Glutamatergic neuron (in vitro differentiated cells): ENCODE measurements at regions not wholly inside any gene's neighbourhood (a gene's known extent, or its start where the extent isn't known, plus 50 kb on each side); places are given as distances from the start of the nearest gene placed in this dataset.
A peak's percentile ranks its signal among the peaks of the same experiment; 100 is the strongest.

ENCODE experiments used
- DNase-seq: peaks from one replicate; pipeline ENCODE4 v3.0.0; 2022
- H3K27ac Mint-ChIP-seq: one replicate; pipeline ENCODE4 v1.8.0; 2020; ENCODE audit warnings: mild to moderate bottlenecking, mixed read lengths, inconsistent platforms; ENCODE audit not compliant: unreplicated experiment
- H3K27me3 Mint-ChIP-seq: one replicate; pipeline ENCODE4 v1.8.0; 2020; ENCODE audit warnings: mild to moderate bottlenecking, moderate library complexity, mixed read lengths, inconsistent platforms; ENCODE audit not compliant: unreplicated experiment
- H3K36me3 Mint-ChIP-seq: one replicate; pipeline ENCODE4 v1.8.0; 2020; ENCODE audit warnings: mild to moderate bottlenecking, mixed read lengths, inconsistent platforms; ENCODE audit not compliant: unreplicated experiment
- H3K4me1 Mint-ChIP-seq: one replicate; pipeline ENCODE4 v1.8.0; 2020; ENCODE audit warnings: mild to moderate bottlenecking, low read depth, mixed read lengths, inconsistent platforms; ENCODE audit not compliant: unreplicated experiment
- H3K4me3 Mint-ChIP-seq: one replicate; pipeline ENCODE4 v1.8.0; 2020; ENCODE audit warnings: mild to moderate bottlenecking, mixed read lengths, inconsistent platforms; ENCODE audit not compliant: unreplicated experiment
- H3K9me3 Mint-ChIP-seq: one replicate; pipeline ENCODE4 v1.8.0; 2020; ENCODE audit warnings: mild to moderate bottlenecking, moderate library complexity, mixed read lengths, inconsistent platforms; ENCODE audit not compliant: unreplicated experiment
- CTCF ChIP-seq: fragments of 200-600 bp; sonication (generic); IDR thresholded peaks from one replicate; pipeline ENCODE4 v1.5.0; 2021; ENCODE audit not compliant: partially characterized antibody, unreplicated experiment

- Mint-ChIP-seq H3K9me3 (peaks cover 7% of the 10 kb centered on the region), H3K27me3 (peaks cover 7% of the 10 kb centered on the region), H3K4me1 (peaks cover 33% of the 10 kb centered on the region)
Observed at GRCh38 chr2:236731767-236732580, 162.3 kb downstream of the ACKR3 start.

GRCh38 chr2:236733156-236733555 is 163.5 kb downstream of the ACKR3 start:
- no peak for TF ChIP-seq CTCF
- H3K27ac Mint-ChIP-seq: no peak overlapping the region
- no peak for DNase-seq
- peaks cover 7% of the 10 kb centered on the region for H3K27me3 Mint-ChIP-seq
- H3K4me3 Mint-ChIP-seq: no peak overlapping the region
- peaks cover 33% of the 10 kb centered on the region for H3K4me1 Mint-ChIP-seq
- peaks cover 7% of the 10 kb centered on the region for H3K9me3 Mint-ChIP-seq
- H3K36me3 Mint-ChIP-seq: peaks cover under 1% of the 10 kb centered on the region

More at GRCh38 chr2:236731767-236732580, 162.3 kb downstream of the ACKR3 start:
- peak; percentile 56 for DNase-seq
- no peak overlapping the region for H3K27ac Mint-ChIP-seq
- TF ChIP-seq CTCF: no peak
- no peaks in the 10 kb centered on the region for H3K36me3 Mint-ChIP-seq
- H3K4me3 Mint-ChIP-seq: peak overlapping the region; percentile 9

DNA sequence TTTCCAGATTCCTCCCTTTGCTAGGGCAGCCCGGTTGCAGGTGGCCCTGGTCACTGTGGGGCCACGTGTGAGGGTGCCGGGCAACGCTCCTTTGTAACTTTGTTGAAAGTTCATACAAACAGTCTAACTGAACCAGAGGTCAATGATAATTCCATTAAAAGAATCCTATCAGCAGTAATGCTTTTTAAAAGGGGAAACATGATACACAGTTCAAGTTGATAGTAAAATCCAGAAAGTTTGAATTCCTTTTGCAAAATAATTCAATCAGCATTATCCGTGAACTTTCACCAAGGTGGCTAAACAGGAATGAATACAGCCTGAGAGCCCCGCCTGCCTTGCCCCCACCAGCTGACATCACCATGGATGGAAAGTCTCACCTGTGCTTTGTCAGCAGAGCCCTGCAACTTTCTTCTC is 166.2 kb downstream of the ACKR3 start:
- no peak for DNase-seq
- Mint-ChIP-seq H3K27ac (no peak overlapping the region), H3K36me3 (peaks cover 5% of the 10 kb centered on the region), H3K4me1 (peaks cover 18% of the 10 kb centered on the region), H3K4me3 (no peak overlapping the region), H3K9me3 (no peaks in the 10 kb centered on the region), H3K27me3 (peaks cover 2% of the 10 kb centered on the region)
- no peak for TF ChIP-seq CTCF

GRCh38 chr2:236738030-236738429 is 168.4 kb downstream of the ACKR3 start:
- no peak overlapping the region for H3K27ac Mint-ChIP-seq
- H3K36me3 Mint-ChIP-seq: peaks cover 5% of the 10 kb centered on the region
- TF ChIP-seq CTCF: no peak
- H3K4me3 Mint-ChIP-seq: no peak overlapping the region
- peaks cover 5% of the 10 kb centered on the region for H3K4me1 Mint-ChIP-seq
- H3K9me3 Mint-ChIP-seq: no peaks in the 10 kb centered on the region
- no peaks in the 10 kb centered on the region for H3K27me3 Mint-ChIP-seq
- no peak for DNase-seq

DNA sequence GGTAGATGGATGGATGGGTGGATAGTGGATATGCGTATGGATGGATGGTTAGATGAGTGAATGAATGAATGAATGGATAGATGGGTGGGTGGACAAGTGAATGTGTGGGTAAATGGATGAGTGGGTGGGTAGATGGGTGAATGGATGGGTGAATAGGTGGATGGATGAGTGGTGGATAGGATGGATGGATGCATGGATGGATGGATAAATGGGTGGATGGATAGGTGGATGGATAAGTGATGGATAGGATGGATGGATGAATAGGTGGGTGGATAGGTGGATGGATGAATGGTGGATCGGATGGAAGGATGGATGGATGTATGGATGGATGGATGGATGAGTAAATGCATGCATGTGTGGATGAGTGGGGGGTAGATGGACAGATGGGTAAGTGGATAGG is 169.3 kb downstream of the ACKR3 start:
- Mint-ChIP-seq H3K36me3 (peaks cover 5% of the 10 kb centered on the region), H3K9me3 (no peaks in the 10 kb centered on the region), H3K4me1 (peaks cover 2% of the 10 kb centered on the region), H3K4me3 (no peak overlapping the region), H3K27ac (no peak overlapping the region), H3K27me3 (no peaks in the 10 kb centered on the region)
- TF ChIP-seq CTCF: no peak
- DNase-seq: no peak
